B cell (primary cell): ENCODE measurements at regions not wholly inside any gene's neighbourhood (a gene's known extent, or its start where the extent isn't known, plus 50 kb on each side); places are given as distances from the start of the nearest gene placed in this dataset.

ENCODE experiments used
- ATAC-seq: fragments of 200-7000 bp; cut with Tn5 transposase; one replicate; pipeline ENCODE4 v1.10.0; 2021; ENCODE audit warnings: low read depth, mild to moderate bottlenecking, moderate number of reproducible peaks, moderate library complexity
- CTCF ChIA-PET: fragments of 350-600 bp; sonication (Branson Sonifier 250); formaldehyde crosslinking; loops from one replicate; lab custom pipeline; 2021; ENCODE audit warnings: antibody characterized with exemption, inconsistent platforms; lab: Charles Lee
- POLR2A ChIA-PET: fragments of 350-600 bp; sonication (Branson Sonifier 250); formaldehyde crosslinking; loops from one replicate; lab custom pipeline; 2021; ENCODE audit warnings: antibody characterized with exemption; lab: Charles Lee
- DNase-seq: peaks from one replicate; pipeline ENCODE4 v3.0.0; 2013
- H2AFZ ChIP-seq: 2 replicates; pipeline ENCODE4 v1.6.1; 2012; ENCODE audit warnings: mild to moderate bottlenecking, low read depth, low read length; ENCODE audit not compliant: insufficient read depth, poor library complexity, severe bottlenecking
- H3K27ac ChIP-seq, 2 donors: 1 replicate in 1 of 2; 2 replicates in 1 of 2; pipeline ENCODE4 v1.5.1; 2012 to 2013; ENCODE audit warnings: low read length in 2 of 2, mild to moderate bottlenecking in 2 of 2, moderate library complexity in 1 of 2
- H3K27me3 ChIP-seq, 4 experiments: fragments of 200-600 bp in 1 of 4; sonication (generic) in 1 of 4; replicated peaks in 1 of 4; 1 replicate in 2 of 4; 2 replicates in 2 of 4; pipeline versions ENCODE4 v1.6.1 to v1.7.0; 2013 to 2016; ENCODE audit warnings: low read length in 3 of 4, mild to moderate bottlenecking in 2 of 4, mixed read lengths in 1 of 4, moderate library complexity in 1 of 4; ENCODE audit not compliant: insufficient read depth in 4 of 4, control insufficient read depth in 3 of 4; ENCODE audit errors: control extremely low read depth in 1 of 4
- H3K36me3 ChIP-seq, 2 experiments: replicated peaks in 1 of 2; 1 replicate in 1 of 2; 2 replicates in 1 of 2; pipeline versions ENCODE4 v1.6.1 to v1.7.1; 2013; ENCODE audit warnings: low read length in 1 of 2; ENCODE audit not compliant: insufficient read depth in 2 of 2, control insufficient read depth in 1 of 2; ENCODE audit errors: control extremely low read depth in 1 of 2, extremely low read depth in 1 of 2
- H3K4me1 ChIP-seq, 2 donors: fragments of 200-600 bp in 1 of 2; sonication (generic) in 1 of 2; 1 replicate in 1 of 2; 2 replicates in 1 of 2; pipeline versions ENCODE4 v1.5.1 to v1.6.1; 2013 to 2017; ENCODE audit warnings: low read length in 2 of 2; ENCODE audit not compliant: control insufficient read depth in 2 of 2, insufficient read depth in 2 of 2
- H3K4me2 ChIP-seq: replicated peaks from 2 replicates; pipeline ENCODE3; 2012; ENCODE audit warnings: mild to moderate bottlenecking, low read depth, low read length; ENCODE audit not compliant: poor library complexity, severe bottlenecking
- H3K4me3 ChIP-seq, 5 experiments: fragments of 200-600 bp in 1 of 5; sonication (generic) in 1 of 5; 1 replicate in 3 of 5; 2 replicates in 2 of 5; pipeline versions ENCODE4 v1.5.1 to v1.7.0; 2011 to 2016; ENCODE audit warnings: low read length in 4 of 5, mild to moderate bottlenecking in 4 of 5, low read depth in 2 of 5, control low read depth in 1 of 5, moderate library complexity in 1 of 5; ENCODE audit not compliant: insufficient read depth in 1 of 5; ENCODE audit errors: control extremely low read depth in 1 of 5, extremely low read depth in 1 of 5
- H3K79me2 ChIP-seq: fragments of 200-600 bp; sonication (generic); one replicate; pipeline ENCODE4 v1.6.0; 2016; ENCODE audit warnings: low read length; ENCODE audit not compliant: control insufficient read depth, insufficient read depth
- H3K9ac ChIP-seq: fragments of 200-600 bp; sonication (generic); 2 replicates; pipeline ENCODE4 v1.6.1; 2017; ENCODE audit warnings: mild to moderate bottlenecking, low read length, moderate library complexity
- H3K9me3 ChIP-seq, 3 donors: one replicate each; pipeline versions ENCODE4 v1.6.1 to v1.7.1; 2013; ENCODE audit warnings: low read length in 2 of 3; ENCODE audit not compliant: control insufficient read depth in 2 of 3, insufficient read depth in 1 of 3; ENCODE audit errors: control extremely low read depth in 1 of 3
- H4K20me1 ChIP-seq: 2 replicates; pipeline ENCODE4 v1.6.0; 2012; ENCODE audit warnings: mild to moderate bottlenecking, low read length; ENCODE audit not compliant: insufficient read depth, control insufficient read depth, poor library complexity, severe bottlenecking
- H3K27ac Mint-ChIP-seq: one replicate; pipeline ENCODE4 v1.8.0; 2021; ENCODE audit warnings: mixed read lengths
- H3K27me3 Mint-ChIP-seq: one replicate; pipeline ENCODE4 v1.8.0; 2021; ENCODE audit warnings: mixed read lengths
- H3K4me1 Mint-ChIP-seq: one replicate; pipeline ENCODE4 v1.8.0; 2021; ENCODE audit warnings: mixed read lengths
- H3K4me3 Mint-ChIP-seq: one replicate; pipeline ENCODE4 v1.8.0; 2021; ENCODE audit warnings: mixed read lengths
- H3K9me3 Mint-ChIP-seq: one replicate; pipeline ENCODE4 v1.8.0; 2022; ENCODE audit warnings: mixed read lengths; ENCODE audit not compliant: insufficient read depth
- CTCF ChIP-seq: fragments of 200-600 bp; IDR thresholded peaks from one replicate; pipeline ENCODE4 v1.8.0; 2022; ENCODE audit warnings: antibody characterized with exemption, mild to moderate bottlenecking
- EZH2 ChIP-seq: IDR thresholded peaks from 2 replicates; pipeline ENCODE4 v1.6.1; 2012; ENCODE audit warnings: borderline replicate concordance, low read depth, mild to moderate bottlenecking, moderate library complexity, low read length; ENCODE audit not compliant: insufficient read depth, poor library complexity, severe bottlenecking
- WGBS: methylation state at CpG from one replicate; pipeline ENCODE4 v1.1.5; 2013; ENCODE audit warnings: missing lambda C conversion rate; ENCODE audit not compliant: insufficient coverage; 5-methylcytosine and 5-hydroxymethylcytosine counted together
- intact Hi-C: fragments of 100-400 bp; cut with micrococcal nuclease; formaldehyde crosslinking; loops from one replicate; pipeline ENCODE4 v1.10.0; 2022

- peak; percentile 84 for DNase-seq
- Mint-ChIP-seq H3K27ac (peak overlapping the region; percentile 73), H3K4me3 (peak overlapping the region; percentile 71), H3K9me3 (no peaks in the 10 kb centered on the region), H3K4me1 (peaks cover 66% of the 10 kb centered on the region), H3K27me3 (peaks cover 7% of the 10 kb centered on the region)
- POLR2A ChIA-PET: interaction anchor here (1.0 to 1.6 kb wide), 4 partner anchors 76 to 81 kb away, joined by 3 to 6 read pairs (median 4); partner anchors contain the start of gene IKZF2
- H3K79me2 ChIP-seq: no peaks in the 10 kb centered on the region
- peak overlapping the region; percentile 64 to 75 for H3K27ac ChIP-seq
- H3K4me1 ChIP-seq: peaks cover 34 to 60% of the 10 kb centered on the region in 2 donors
- intact Hi-C loops: loop anchor here (1.0 to 5.0 kb wide), 8 partner anchors 14 to 1576 kb away; partner anchors contain the start of genes BARD1, IKZF2 and SPAG16
- peak overlapping the region in 3 of 5 experiments; percentile 5 to 30 (median 21) for H3K4me3 ChIP-seq
- no peak for TF ChIP-seq CTCF
- TF ChIP-seq EZH2: no peak
- WGBS: 0% methylated on average over 3 of the region's 8 CpGs
- H2AFZ ChIP-seq: no peak overlapping the region
- peak; percentile 94 for ATAC-seq
- CTCF ChIA-PET: interaction anchor here (0.7 to 2.3 kb wide), 8 partner anchors 9 to 456 kb away, joined by 3 to 12 read pairs (median 4); no protein-coding TSS in a partner anchor
- H3K36me3 ChIP-seq: no peaks in the 10 kb centered on the region
- no peaks in the 10 kb centered on the region for H3K27me3 ChIP-seq
- peak overlapping the region; percentile 60 for H3K4me2 ChIP-seq
- no peaks in the 10 kb centered on the region for H3K9me3 ChIP-seq
- H3K9ac ChIP-seq: peak overlapping the region; percentile 5
- H4K20me1 ChIP-seq: no peaks in the 10 kb centered on the region
These were observed 51.4 kb upstream of the SPAG16 start for GRCh38 chr2:213232649-213233437.
